GM12878 (cell line): ENCODE measurements at regions not wholly inside any gene's neighbourhood (a gene's known extent, or its start where the extent isn't known, plus 50 kb on each side); places are given as distances from the start of the nearest gene placed in this dataset.

Experiments
- ATAC-seq: fragments of 200-7000 bp; cut with Tn5 transposase; 3 replicates; pipeline ENCODE4 v1.9.1; 2020; ENCODE audit warnings: mild to moderate bottlenecking, moderate library complexity
- BruUV-seq: library from RNA; stranded (reverse); fragments of 400-500 nt; replicated peaks from 2 replicates; lab custom pipeline; 2021; lab: Mats Ljungman, UMichigan
- CTCF ChIA-PET: fragments of 300-600 bp; sonication (Branson Sonifier 250); formaldehyde crosslinking; extraction: SDS; loops from one replicate; lab custom pipeline; 2021; ENCODE audit warnings: inconsistent platforms; lab: Yijun Ruan, JAX
- POLR2A ChIA-PET: fragments of 350-600 bp; formaldehyde crosslinking; extraction: SDS; loops from one replicate; lab custom pipeline; 2021; ENCODE audit warnings: inconsistent platforms; lab: Charles Lee
- RAD21 ChIA-PET: fragments of 300-600 bp; sonication (Branson Sonifier 250); formaldehyde crosslinking; loops from one replicate; lab custom pipeline; 2023; ENCODE audit warnings: antibody characterized with exemption; ENCODE audit not compliant: unreplicated experiment; lab: Charles Lee
- SMC1A ChIA-PET: fragments of 300-600 bp; sonication (Branson Sonifier 250); formaldehyde crosslinking; loops from one replicate; lab custom pipeline; 2023; ENCODE audit not compliant: unreplicated experiment, uncharacterized antibody; lab: Charles Lee
- DNase-seq: peaks from one replicate; pipeline ENCODE4 v3.0.0-alpha.2; 2011; ENCODE audit warnings: low read depth, low spot score
- FAIRE-seq: peaks from 3 replicates; lab custom pipeline; 2011; peaks lifted over from hg19 to GRCh38; lab: Jason Lieb, UNC
- H2AFZ ChIP-seq: 2 replicates; pipeline ENCODE4 v1.6.0; 2011; ENCODE audit warnings: low read depth, low read length, control low read depth; ENCODE audit not compliant: control insufficient read depth
- H3K27ac ChIP-seq: 2 replicates; pipeline ENCODE4 v1.5.1; 2011; ENCODE audit warnings: control low read depth; ENCODE audit not compliant: control insufficient read depth, insufficient read depth
- H3K27me3 ChIP-seq, 2 experiments: replicated peaks in 1 of 2; 2 replicates each; pipeline versions ENCODE4 v1.6.0 to v1.6.1; 2011; ENCODE audit warnings: low read length in 1 of 2; ENCODE audit not compliant: control insufficient read depth in 2 of 2, insufficient read depth in 2 of 2
- H3K36me3 ChIP-seq, 2 experiments: 2 replicates each; pipeline ENCODE4 v1.5.1; 2011; ENCODE audit warnings: low read length in 1 of 2; ENCODE audit not compliant: control insufficient read depth in 2 of 2, insufficient read depth in 2 of 2
- H3K4me1 ChIP-seq: 2 replicates; pipeline ENCODE4 v1.6.1; 2011; ENCODE audit warnings: mild to moderate bottlenecking, low read length, moderate library complexity, mixed read lengths; ENCODE audit not compliant: control insufficient read depth, insufficient read depth
- H3K4me2 ChIP-seq: 2 replicates; pipeline ENCODE4 v1.6.0; 2011; ENCODE audit warnings: control low read depth; ENCODE audit not compliant: control insufficient read depth, insufficient read depth
- H3K4me3 ChIP-seq: fragments of 200-600 bp; sonication (generic); 2 replicates; pipeline ENCODE4 v1.5.1; 2016
- H3K79me2 ChIP-seq: 2 replicates; pipeline ENCODE4 v1.6.0; 2011; ENCODE audit warnings: low read length; ENCODE audit not compliant: control insufficient read depth, insufficient read depth
- H3K9ac ChIP-seq: 2 replicates; pipeline ENCODE4 v1.8.0; 2011; ENCODE audit warnings: low read length, control low read depth, mixed read lengths; ENCODE audit not compliant: control insufficient read depth, insufficient read depth
- H3K9me3 ChIP-seq: replicated peaks from 3 replicates; pipeline ENCODE4 v1.5.1; 2011; ENCODE audit warnings: mild to moderate bottlenecking, low read length; ENCODE audit not compliant: control insufficient read depth, insufficient read depth
- H4K20me1 ChIP-seq: 2 replicates; pipeline ENCODE4 v1.6.0; 2011; ENCODE audit not compliant: control insufficient read depth, insufficient read depth
- POLR2A ChIP-seq: IDR thresholded peaks from 2 replicates; pipeline ENCODE4 v1.6.1; 2011; ENCODE audit warnings: low read depth, mild to moderate bottlenecking, low read length
- RAD21 ChIP-seq: IDR thresholded peaks from 2 replicates; pipeline ENCODE4 v1.6.1; 2011; ENCODE audit warnings: mild to moderate bottlenecking, low read depth, low read length, moderate library complexity; ENCODE audit not compliant: insufficient read depth
- TCF12 ChIP-seq: IDR thresholded peaks from 2 replicates; pipeline ENCODE4 v1.6.1; 2011; ENCODE audit warnings: low read depth, mild to moderate bottlenecking, low read length
- WGBS: methylation state at CpG from one replicate; pipeline ENCODE4 v1.1.6; 2016; ENCODE audit warnings: low lambda C conversion rate; ENCODE audit not compliant: insufficient replicate concordance, insufficient coverage; ENCODE audit errors: missing lambda C conversion rate; 5-methylcytosine and 5-hydroxymethylcytosine counted together
- in situ Hi-C: fragments of 300-500 bp; cut with MboI; formaldehyde crosslinking; loops from 9 replicates; pipeline ENCODE4 v1.14.3; 2018; ENCODE audit warnings: mixed read lengths
- intact Hi-C: fragments of 100-400 bp; cut with micrococcal nuclease; formaldehyde crosslinking; loops from one replicate; pipeline ENCODE4 v1.14.2; 2022; ENCODE audit not compliant: unreplicated experiment
- TF ChIP-seq, protein P1 (sequence below): fragments of 450-650 bp; conservative IDR thresholded peaks from 2 replicates; pipeline ENCODE4 v1.6.1; 2017; ENCODE audit warnings: mild to moderate bottlenecking, moderate library complexity

DNA sequence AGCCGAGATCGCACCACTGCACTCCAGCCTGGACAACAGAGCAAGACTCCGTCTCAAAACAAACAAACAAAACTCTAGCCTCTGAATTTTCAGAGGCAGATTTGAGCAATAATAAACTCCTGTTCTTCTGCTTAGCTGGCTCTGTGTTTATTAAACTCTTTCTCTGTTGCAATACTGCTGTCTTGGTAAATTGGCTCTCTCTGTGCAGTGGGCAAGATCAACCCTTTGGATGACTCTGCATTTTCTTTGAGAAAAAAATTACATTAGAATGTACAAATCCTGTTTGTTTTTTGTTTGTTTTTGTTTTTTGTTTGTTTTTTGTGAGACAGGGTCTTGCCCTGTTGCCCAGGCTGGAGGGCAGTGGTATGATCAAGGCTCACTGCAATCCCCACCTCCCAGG, 75.8 kb upstream of the RPH3AL start (continued):
- TF ChIP-seq RAD21, result no peak
- TF ChIP-seq POLR2A, result no peak

- H3K9ac ChIP-seq, result no peak overlapping the region
- intact Hi-C loops (no loop called here), in situ Hi-C loops (no loop called here)
- H3K4me2 ChIP-seq, result no peak overlapping the region
- no peaks in the 10 kb centered on the region for H3K4me1 ChIP-seq
- POLR2A ChIA-PET, result no interaction called here
- ATAC-seq, result no peak
- no peak for FAIRE-seq
- H3K9me3 ChIP-seq, result no peaks in the 10 kb centered on the region; the same call in 2 of the 3 replicates
- no peak for DNase-seq
- no peaks in the 10 kb centered on the region for H3K36me3 ChIP-seq
- TF ChIP-seq, protein P1, sequence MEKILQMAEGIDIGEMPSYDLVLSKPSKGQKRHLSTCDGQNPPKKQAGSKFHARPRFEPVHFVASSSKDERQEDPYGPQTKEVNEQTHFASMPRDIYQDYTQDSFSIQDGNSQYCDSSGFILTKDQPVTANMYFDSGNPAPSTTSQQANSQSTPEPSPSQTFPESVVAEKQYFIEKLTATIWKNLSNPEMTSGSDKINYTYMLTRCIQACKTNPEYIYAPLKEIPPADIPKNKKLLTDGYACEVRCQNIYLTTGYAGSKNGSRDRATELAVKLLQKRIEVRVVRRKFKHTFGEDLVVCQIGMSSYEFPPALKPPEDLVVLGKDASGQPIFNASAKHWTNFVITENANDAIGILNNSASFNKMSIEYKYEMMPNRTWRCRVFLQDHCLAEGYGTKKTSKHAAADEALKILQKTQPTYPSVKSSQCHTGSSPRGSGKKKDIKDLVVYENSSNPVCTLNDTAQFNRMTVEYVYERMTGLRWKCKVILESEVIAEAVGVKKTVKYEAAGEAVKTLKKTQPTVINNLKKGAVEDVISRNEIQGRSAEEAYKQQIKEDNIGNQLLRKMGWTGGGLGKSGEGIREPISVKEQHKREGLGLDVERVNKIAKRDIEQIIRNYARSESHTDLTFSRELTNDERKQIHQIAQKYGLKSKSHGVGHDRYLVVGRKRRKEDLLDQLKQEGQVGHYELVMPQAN, result no peak
- 0 out of 2 replicates have a peak, but pooled peaks have one; percentile 8 for TF ChIP-seq TCF12
- H3K27ac ChIP-seq, result no peak overlapping the region
- BruUV-seq, result no TSS peak
- no peak overlapping the region for H2AFZ ChIP-seq
- no peaks in the 10 kb centered on the region for H3K27me3 ChIP-seq
- CTCF ChIA-PET, result no interaction called here
- WGBS, result 51% methylated on average over 3 of the region's 3 CpGs
- H4K20me1 ChIP-seq, result no peaks in the 10 kb centered on the region
- SMC1A ChIA-PET, result interaction anchor here (0.8 kb wide), 1 partner anchor 11 kb away, joined by 3 read pairs; no protein-coding TSS in a partner anchor
- RAD21 ChIA-PET, result interaction anchor here (0.5 kb wide), 1 partner anchor 12 kb away, joined by 3 read pairs; no protein-coding TSS in a partner anchor
- no peaks in the 10 kb centered on the region for H3K79me2 ChIP-seq
- no peak overlapping the region for H3K4me3 ChIP-seq
Observed at GRCh38 chr17:427891-428290, 75.3 kb upstream of the RPH3AL start.
